H1 (cell line): ENCODE measurements at regions not wholly inside any gene's neighbourhood (a gene's known extent, or its start where the extent isn't known, plus 50 kb on each side); places are given as distances from the start of the nearest gene placed in this dataset.

Experiments used
- CTCF ChIA-PET: fragments of 300-600 bp; sonication (Branson Sonifier 250); formaldehyde crosslinking; loops from one replicate; lab custom pipeline; 2021; ENCODE audit not compliant: partially characterized antibody; lab: Charles Lee
- POLR2A ChIA-PET: fragments of 300-600 bp; sonication (Branson Sonifier 250); formaldehyde crosslinking; loops from one replicate; lab custom pipeline; 2021; ENCODE audit warnings: inconsistent platforms; ENCODE audit not compliant: partially characterized antibody; lab: Charles Lee
- DNase-seq, 2 experiments: peaks; one replicate each; pipeline versions ENCODE4 v3.0.0 to v3.0.0-alpha.2; 2010 to 2022; ENCODE audit warnings: low spot score in 2 of 2, low read depth in 1 of 2, mixed read lengths in 1 of 2
- FAIRE-seq: peaks from 2 replicates; lab custom pipeline; 2011; peaks lifted over from hg19 to GRCh38; lab: Jason Lieb, UNC
- H2AFZ ChIP-seq: 2 replicates; pipeline ENCODE4 v1.8.1; 2012; ENCODE audit warnings: low read length, inconsistent platforms
- H2AK5ac ChIP-seq: 2 replicates; pipeline ENCODE4 v1.6.1; 2013; ENCODE audit warnings: low read depth, low read length
- H2BK120ac ChIP-seq: replicated peaks from 2 replicates; pipeline ENCODE3; 2013; ENCODE audit warnings: low read depth, low read length, inconsistent platforms
- H2BK12ac ChIP-seq: 2 replicates; pipeline ENCODE4 v1.6.1; 2013; ENCODE audit warnings: low read depth, low read length
- H2BK15ac ChIP-seq: 2 replicates; pipeline ENCODE4 v1.6.1; 2013; ENCODE audit warnings: low read length
- H2BK20ac ChIP-seq: 2 replicates; pipeline ENCODE4 v1.6.1; 2013; ENCODE audit warnings: low read length
- H2BK5ac ChIP-seq: 2 replicates; pipeline ENCODE4 v1.6.1; 2013; ENCODE audit warnings: low read depth, low read length
- H3K14ac ChIP-seq: 2 replicates; pipeline ENCODE4 v1.6.1; 2013; ENCODE audit warnings: inconsistent platforms; ENCODE audit not compliant: insufficient read length
- H3K18ac ChIP-seq: 2 replicates; pipeline ENCODE4 v1.6.1; 2013; ENCODE audit warnings: low read length; ENCODE audit errors: extremely low read depth
- H3K23ac ChIP-seq: 2 replicates; pipeline ENCODE4 v1.6.1; 2013; ENCODE audit warnings: inconsistent platforms; ENCODE audit not compliant: insufficient read length
- H3K23me2 ChIP-seq: 2 replicates; pipeline ENCODE4 v1.6.1; 2013; ENCODE audit warnings: low read depth, low read length
- H3K27ac ChIP-seq: 2 replicates; pipeline ENCODE4 v1.6.1; 2011; ENCODE audit warnings: low read depth, low read length, inconsistent platforms
- H3K27me3 ChIP-seq, 4 experiments: replicated peaks in 1 of 4; 1 replicate in 1 of 4; 2 replicates in 3 of 4; pipeline versions ENCODE4 v1.6.1 to v1.8.1; 2011 to 2013; ENCODE audit warnings: low read length in 3 of 4, mild to moderate bottlenecking in 3 of 4, inconsistent platforms in 2 of 4, mixed read lengths in 2 of 4, moderate library complexity in 1 of 4; ENCODE audit not compliant: control insufficient read depth in 3 of 4, insufficient read depth in 3 of 4; ENCODE audit errors: extremely low read depth in 1 of 4
- H3K36me3 ChIP-seq, 4 experiments: 2 replicates each; pipeline versions ENCODE4 v1.6.1 to v1.8.1; 2011 to 2013; ENCODE audit warnings: mild to moderate bottlenecking in 4 of 4, low read length in 3 of 4, moderate library complexity in 2 of 4, control low read depth in 1 of 4, inconsistent platforms in 1 of 4; ENCODE audit not compliant: insufficient read depth in 4 of 4, control insufficient read depth in 2 of 4
- H3K4ac ChIP-seq: replicated peaks from 2 replicates; pipeline ENCODE3; 2013; ENCODE audit warnings: low read length, low read depth, mixed read lengths, inconsistent platforms; ENCODE audit not compliant: insufficient read length
- H3K4me1 ChIP-seq, 4 experiments: replicated peaks in 1 of 4; 1 replicate in 1 of 4; 2 replicates in 3 of 4; pipeline versions ENCODE4 v1.6.1 to v1.8.1; 2011 to 2013; ENCODE audit warnings: low read length in 3 of 4, inconsistent platforms in 2 of 4, mixed read lengths in 1 of 4; ENCODE audit not compliant: insufficient read depth in 4 of 4, control insufficient read depth in 3 of 4
- H3K4me2 ChIP-seq, 2 experiments: 2 replicates each; pipeline versions ENCODE4 v1.6.1 to v1.8.1; 2011 to 2013; ENCODE audit warnings: low read depth in 2 of 2, low read length in 2 of 2, control low read depth in 1 of 2, inconsistent platforms in 1 of 2, mild to moderate bottlenecking in 1 of 2; ENCODE audit not compliant: insufficient read depth in 1 of 2
- H3K4me3 ChIP-seq, 4 experiments: fragments of 200-600, 300-600 bp in 1 of 4; sonication (generic), shearing (Covaris generic), sonication (Bioruptor Twin) in 1 of 4; 2 replicates each; pipeline versions ENCODE4 v1.5.1 to v1.8.1; 2011 to 2016; ENCODE audit warnings: low read length in 4 of 4, low read depth in 3 of 4, control low read depth in 2 of 4, inconsistent platforms in 2 of 4, mild to moderate bottlenecking in 2 of 4, mixed read lengths in 1 of 4, moderate library complexity in 1 of 4; ENCODE audit not compliant: insufficient read depth in 2 of 4; ENCODE audit errors: extremely low read depth in 1 of 4
- H3K56ac ChIP-seq: replicated peaks from 2 replicates; pipeline ENCODE3; 2013; ENCODE audit warnings: low read depth, mild to moderate bottlenecking, mixed read lengths, low read length, inconsistent platforms; ENCODE audit not compliant: insufficient read length
- H3K79me1 ChIP-seq: 2 replicates; pipeline ENCODE4 v1.6.1; 2013; ENCODE audit warnings: low read depth, low read length, control low read depth
- H3K79me2 ChIP-seq, 2 experiments: 2 replicates each; pipeline versions ENCODE4 v1.6.1 to v1.8.1; 2012 to 2013; ENCODE audit warnings: low read length in 2 of 2, mild to moderate bottlenecking in 2 of 2, inconsistent platforms in 1 of 2; ENCODE audit not compliant: insufficient read depth in 2 of 2, control insufficient read depth in 1 of 2
- H3K9ac ChIP-seq, 4 experiments: replicated peaks in 1 of 4; 1 replicate in 1 of 4; 2 replicates in 3 of 4; pipeline versions ENCODE4 v1.6.1 to v1.8.1; 2011 to 2013; ENCODE audit warnings: low read depth in 3 of 4, low read length in 3 of 4, control low read depth in 2 of 4, mild to moderate bottlenecking in 2 of 4, moderate library complexity in 2 of 4, inconsistent platforms in 1 of 4; ENCODE audit errors: extremely low read depth in 1 of 4
- H3K9me3 ChIP-seq, 2 experiments: 2 replicates each; pipeline versions ENCODE4 v1.6.1 to v1.8.1; 2012 to 2013; ENCODE audit warnings: mild to moderate bottlenecking in 2 of 2, moderate library complexity in 2 of 2, control low read depth in 1 of 2, inconsistent platforms in 1 of 2, low read depth in 1 of 2, low read length in 1 of 2, mixed read lengths in 1 of 2; ENCODE audit not compliant: insufficient read depth in 2 of 2
- H4K20me1 ChIP-seq, 2 experiments: replicated peaks in 1 of 2; 2 replicates each; pipeline versions ENCODE3 to v1.8.1; 2011 to 2013; ENCODE audit warnings: inconsistent platforms in 2 of 2, low read length in 2 of 2, mild to moderate bottlenecking in 1 of 2; ENCODE audit not compliant: insufficient read depth in 2 of 2, control insufficient read depth in 1 of 2
- H4K5ac ChIP-seq: 2 replicates; pipeline ENCODE4 v1.6.1; 2013; ENCODE audit warnings: low read length, low read depth, mixed read lengths, inconsistent platforms; ENCODE audit not compliant: insufficient read length
- H4K8ac ChIP-seq: 2 replicates; pipeline ENCODE4 v1.8.0; 2013; ENCODE audit warnings: mild to moderate bottlenecking, moderate library complexity, low read length, inconsistent platforms; ENCODE audit not compliant: insufficient read depth; ENCODE audit errors: extremely low read depth
- H4K91ac ChIP-seq: replicated peaks from 2 replicates; pipeline ENCODE3; 2013; ENCODE audit warnings: low read length, mixed read lengths, inconsistent platforms; ENCODE audit not compliant: insufficient read length
- EZH2 ChIP-seq: fragments of 200-600 bp; sonication (generic); IDR thresholded peaks from 2 replicates; pipeline ENCODE4 v1.7.1; 2012; ENCODE audit warnings: low read depth, mild to moderate bottlenecking, moderate library complexity, low read length, inconsistent platforms; ENCODE audit not compliant: severe bottlenecking
- MAFK ChIP-seq: IDR thresholded peaks from 2 replicates; pipeline ENCODE4 v1.6.1; 2012; ENCODE audit warnings: low read depth, mild to moderate bottlenecking, improper control_type of control experiment, low read length
- SP2 ChIP-seq: IDR thresholded peaks from 2 replicates; pipeline ENCODE4 v1.6.1; 2012; ENCODE audit warnings: mild to moderate bottlenecking, low read length, inconsistent platforms
- WGBS, 2 experiments: shearing (Covaris generic) in 1 of 2; methylation state at CpG; one replicate each; pipeline versions ENCODE4 v1.1.6 to v1.1.7; 2013 to 2015; ENCODE audit warnings: low lambda C conversion rate in 2 of 2, mixed read lengths in 2 of 2, inconsistent platforms in 1 of 2, low coverage in 1 of 2, missing lambda C conversion rate in 1 of 2; ENCODE audit not compliant: insufficient replicate concordance in 2 of 2, insufficient coverage in 1 of 2, insufficient read length in 1 of 2; ENCODE audit errors: extremely low coverage in 1 of 2, missing lambda C conversion rate in 1 of 2; 5-methylcytosine and 5-hydroxymethylcytosine counted together

DNA sequence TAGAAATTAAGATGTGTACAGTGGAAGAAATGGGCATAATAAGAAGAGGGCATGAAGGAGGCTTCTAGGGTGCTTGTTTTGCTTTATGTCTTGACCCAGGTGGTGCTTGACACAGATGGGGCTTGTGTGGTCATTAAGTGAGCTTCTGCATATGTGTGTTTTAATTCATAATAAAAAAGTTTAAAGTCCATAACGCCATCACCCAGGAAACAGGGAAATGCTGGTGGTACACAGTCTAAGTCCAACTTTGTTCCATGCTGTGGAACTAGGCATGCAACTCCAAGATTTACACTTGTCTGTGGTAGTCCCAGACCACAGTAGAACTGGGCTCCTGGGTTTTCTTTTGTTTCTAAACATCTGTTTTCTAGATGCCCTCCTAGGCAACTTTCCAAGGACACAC lies 511.9 kb downstream of the MID1IP1 start:
- Histone ChIP-seq H3K56ac (no peak overlapping the region), H3K4me3 (no peak overlapping the region), H3K79me1 (no peaks in the 10 kb centered on the region), H3K27me3 (no peaks in the 10 kb centered on the region), H3K14ac (no peak overlapping the region), H4K20me1 (no peaks in the 10 kb centered on the region), H3K23ac (no peak overlapping the region), H3K36me3 (no peaks in the 10 kb centered on the region), H3K27ac (no peak overlapping the region), H3K79me2 (no peaks in the 10 kb centered on the region), H2AK5ac (no peak overlapping the region), H3K9me3 (no peaks in the 10 kb centered on the region), H3K23me2 (no peaks in the 10 kb centered on the region), H3K4me1 (no peaks in the 10 kb centered on the region), H3K4me2 (no peak overlapping the region), H3K4ac (no peak overlapping the region), H4K8ac (no peak overlapping the region), H2BK5ac (no peak overlapping the region), H4K5ac (no peak overlapping the region), H3K18ac (no peak overlapping the region), H2BK15ac (no peak overlapping the region), H2BK20ac (no peak overlapping the region), H3K9ac (no peak overlapping the region), H2BK120ac (no peak overlapping the region), H4K91ac (no peak overlapping the region), H2BK12ac (no peak overlapping the region), H2AFZ (no peak overlapping the region)
- FAIRE-seq = no peak
- CTCF ChIA-PET = no interaction called here
- DNase-seq = no peak
- POLR2A ChIA-PET = no interaction called here
- no peak for TF ChIP-seq MAFK
- no peak for TF ChIP-seq EZH2
- no peak for TF ChIP-seq SP2
- WGBS, 2 experiments = 100% methylated on average over 1 of the region's 1 CpG; no CpG with 5 or more reads in 1 of the 2 experiments
